Neural progenitor cell (in vitro differentiated cells): ENCODE measurements at regions not wholly inside any gene's neighbourhood (a gene's known extent, or its start where the extent isn't known, plus 50 kb on each side); places are given as distances from the start of the nearest gene placed in this dataset.

Experiments used
- EZH2 ChIP-seq: fragments of 200-600 bp; sonication (generic); IDR thresholded peaks from 2 replicates; pipeline ENCODE4 v1.6.1; 2017; ENCODE audit warnings: antibody characterized with exemption, mild to moderate bottlenecking, moderate library complexity
- TF ChIP-seq, protein P1 (sequence below): fragments of 200-600 bp; sonication (generic); IDR thresholded peaks from 2 replicates; pipeline ENCODE4 v1.5.1; 2017; ENCODE audit warnings: antibody characterized with exemption, mild to moderate bottlenecking

DNA sequence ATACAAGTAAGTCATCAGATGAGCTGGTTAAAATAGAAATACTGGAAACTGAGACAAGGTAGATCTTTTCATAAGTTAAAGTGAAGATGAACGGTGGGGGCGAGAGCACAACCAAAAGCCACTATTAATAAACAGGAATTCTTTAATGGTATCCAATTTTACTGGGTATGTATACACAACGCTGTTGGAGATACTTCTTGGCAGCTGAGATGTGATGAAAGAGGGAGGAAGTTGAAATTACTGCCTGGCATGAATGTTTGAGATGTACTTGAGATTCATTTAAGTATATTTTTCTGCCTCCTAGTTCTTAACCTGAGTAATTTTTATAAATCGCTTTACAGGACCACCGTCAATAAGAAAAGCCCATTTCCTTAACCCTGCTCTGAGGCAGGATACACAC lies 110.0 kb upstream of the ZRANB2 start:
- TF ChIP-seq EZH2: no peak
- TF ChIP-seq, protein P1, sequence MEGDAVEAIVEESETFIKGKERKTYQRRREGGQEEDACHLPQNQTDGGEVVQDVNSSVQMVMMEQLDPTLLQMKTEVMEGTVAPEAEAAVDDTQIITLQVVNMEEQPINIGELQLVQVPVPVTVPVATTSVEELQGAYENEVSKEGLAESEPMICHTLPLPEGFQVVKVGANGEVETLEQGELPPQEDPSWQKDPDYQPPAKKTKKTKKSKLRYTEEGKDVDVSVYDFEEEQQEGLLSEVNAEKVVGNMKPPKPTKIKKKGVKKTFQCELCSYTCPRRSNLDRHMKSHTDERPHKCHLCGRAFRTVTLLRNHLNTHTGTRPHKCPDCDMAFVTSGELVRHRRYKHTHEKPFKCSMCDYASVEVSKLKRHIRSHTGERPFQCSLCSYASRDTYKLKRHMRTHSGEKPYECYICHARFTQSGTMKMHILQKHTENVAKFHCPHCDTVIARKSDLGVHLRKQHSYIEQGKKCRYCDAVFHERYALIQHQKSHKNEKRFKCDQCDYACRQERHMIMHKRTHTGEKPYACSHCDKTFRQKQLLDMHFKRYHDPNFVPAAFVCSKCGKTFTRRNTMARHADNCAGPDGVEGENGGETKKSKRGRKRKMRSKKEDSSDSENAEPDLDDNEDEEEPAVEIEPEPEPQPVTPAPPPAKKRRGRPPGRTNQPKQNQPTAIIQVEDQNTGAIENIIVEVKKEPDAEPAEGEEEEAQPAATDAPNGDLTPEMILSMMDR: no peak
